Keratinocyte (primary cell): ENCODE measurements at regions not wholly inside any gene's neighbourhood (a gene's known extent, or its start where the extent isn't known, plus 50 kb on each side); places are given as distances from the start of the nearest gene placed in this dataset.

Experiments
- DNase-seq: peaks from one replicate; pipeline ENCODE4 v3.0.0-alpha.2; 2011; ENCODE audit warnings: low read depth, missing footprints, low spot score
- FAIRE-seq: peaks from 2 replicates; lab custom pipeline; 2011; peaks lifted over from hg19 to GRCh38; lab: Jason Lieb, UNC
- H2AFZ ChIP-seq: 2 replicates; pipeline ENCODE4 v1.6.0; 2012; ENCODE audit warnings: low read length, control low read depth, inconsistent platforms; ENCODE audit not compliant: control insufficient read depth
- H3K27ac ChIP-seq: 2 replicates; pipeline ENCODE4 v1.5.1; 2011; ENCODE audit warnings: low read length; ENCODE audit not compliant: control insufficient read depth, insufficient read depth
- H3K27me3 ChIP-seq: 3 replicates; pipeline ENCODE4 v1.6.0; 2011; ENCODE audit warnings: low read length; ENCODE audit not compliant: control insufficient read depth, insufficient read depth; ENCODE audit errors: extremely low read depth
- H3K36me3 ChIP-seq, 2 experiments: 2 replicates in 1 of 2; 3 replicates in 1 of 2; pipeline ENCODE4 v1.5.1; 2011; ENCODE audit warnings: low read length in 2 of 2, mild to moderate bottlenecking in 1 of 2; ENCODE audit not compliant: control insufficient read depth in 2 of 2, insufficient read depth in 2 of 2; ENCODE audit errors: extremely low read depth in 1 of 2
- H3K4me1 ChIP-seq: 3 replicates; pipeline ENCODE4 v1.5.1; 2011; ENCODE audit warnings: low read length; ENCODE audit not compliant: control insufficient read depth, insufficient read depth; ENCODE audit errors: extremely low read depth
- H3K4me2 ChIP-seq: 3 replicates; pipeline ENCODE4 v1.6.0; 2011; ENCODE audit warnings: low read depth, low read length; ENCODE audit not compliant: control insufficient read depth, insufficient read depth; ENCODE audit errors: extremely low read depth
- H3K4me3 ChIP-seq, 3 experiments: fragments of 200-600 bp in 1 of 3; sonication (generic) in 1 of 3; 2 replicates in 2 of 3; 3 replicates in 1 of 3; pipeline ENCODE4 v1.5.1; 2011 to 2016; ENCODE audit warnings: low read length in 3 of 3, mild to moderate bottlenecking in 3 of 3, control low read depth in 2 of 3, inconsistent platforms in 1 of 3, low read depth in 1 of 3, mixed read lengths in 1 of 3, mixed run types in 1 of 3, moderate library complexity in 1 of 3; ENCODE audit not compliant: control insufficient read depth in 2 of 3, insufficient read depth in 2 of 3; ENCODE audit errors: extremely low read depth in 1 of 3
- H3K79me2 ChIP-seq: 2 replicates; pipeline ENCODE4 v1.6.0; 2012; ENCODE audit warnings: low read length; ENCODE audit not compliant: control insufficient read depth, insufficient read depth
- H3K9ac ChIP-seq: 3 replicates; pipeline ENCODE4 v1.6.0; 2011; ENCODE audit warnings: low read length; ENCODE audit not compliant: control insufficient read depth, insufficient read depth; ENCODE audit errors: extremely low read depth
- H3K9me1 ChIP-seq: 3 replicates; pipeline ENCODE4 v1.6.0; 2011; ENCODE audit warnings: low read length; ENCODE audit not compliant: control insufficient read depth, insufficient read depth; ENCODE audit errors: extremely low read depth
- H3K9me3 ChIP-seq: 2 replicates; pipeline ENCODE4 v1.5.1; 2012; ENCODE audit warnings: low read depth, low read length; ENCODE audit not compliant: control insufficient read depth
- H4K20me1 ChIP-seq: 3 replicates; pipeline ENCODE4 v1.6.0; 2011; ENCODE audit warnings: low read length; ENCODE audit not compliant: control insufficient read depth, insufficient read depth; ENCODE audit errors: extremely low read depth
- CTCF ChIP-seq, 3 experiments: IDR thresholded peaks in 1 of 3; conservative IDR thresholded peaks in 1 of 3; optimal IDR thresholded peaks in 1 of 3; 2 replicates in 2 of 3; 3 replicates in 1 of 3; pipeline versions ENCODE3 to v1.5.1; 2011; ENCODE audit warnings: low read length in 3 of 3, mild to moderate bottlenecking in 3 of 3, moderate library complexity in 2 of 3, control low read depth in 1 of 3, inconsistent platforms in 1 of 3; ENCODE audit not compliant: insufficient read depth in 2 of 3; ENCODE audit errors: extremely low read depth in 1 of 3
- EZH2 ChIP-seq: IDR thresholded peaks from one replicate; pipeline ENCODE4 v1.6.1; 2012; ENCODE audit warnings: inconsistent platforms, mild to moderate bottlenecking, low read length, moderate library complexity
- dilution Hi-C: fragments of 300-500 bp; cut with MboI; formaldehyde crosslinking; loops from one replicate; pipeline ENCODE4 v1.7.0; 2020; ENCODE audit warnings: low sequenced_read_pairs; ENCODE audit not compliant: extremely low pct_ligation_motif_present

GRCh38 chr17:73802871-73803270, 158.6 kb upstream of the SDK2 start:
- H3K9me3 ChIP-seq: no peaks in the 10 kb centered on the region
- dilution Hi-C loops: no loop called here
- no peak overlapping the region for H2AFZ ChIP-seq
- no peak overlapping the region for H3K27ac ChIP-seq
- H3K9me1 ChIP-seq: no peaks in the 10 kb centered on the region
- H3K79me2 ChIP-seq: no peaks in the 10 kb centered on the region
- no peaks in the 10 kb centered on the region for H3K27me3 ChIP-seq
- no peak overlapping the region for H3K4me3 ChIP-seq
- DNase-seq (no peak), FAIRE-seq (no peak)
- TF ChIP-seq EZH2: no peak
- no peak for TF ChIP-seq CTCF (optimal IDR thresholded peaks at IDR 0.05 in 1 of 3, IDR thresholded peaks at IDR 0.05 in 1 of 3, conservative IDR thresholded peaks at IDR 0.05 in 1 of 3; ENCODE audit: extremely low read depth in 1 of 3, insufficient read depth in 2 of 3, low read length in 3 of 3)
- no peak overlapping the region for H3K4me2 ChIP-seq
- no peaks in the 10 kb centered on the region for H4K20me1 ChIP-seq
- H3K9ac ChIP-seq: no peak overlapping the region
- peaks cover 8% of the 10 kb centered on the region for H3K4me1 ChIP-seq
- no peaks in the 10 kb centered on the region for H3K36me3 ChIP-seq

GRCh38 chr17:73803964-73804435, 159.8 kb upstream of the SDK2 start:
- no peak overlapping the region for H3K4me3 ChIP-seq
- H3K4me2 ChIP-seq: no peak overlapping the region
- dilution Hi-C loops: no loop called here
- no peaks in the 10 kb centered on the region for H3K27me3 ChIP-seq
- H3K4me1 ChIP-seq: peaks cover 6% of the 10 kb centered on the region
- no peak overlapping the region for H3K9ac ChIP-seq
- no peaks in the 10 kb centered on the region for H3K9me3 ChIP-seq
- H3K36me3 ChIP-seq: no peaks in the 10 kb centered on the region
- no peak for FAIRE-seq
- DNase-seq: no peak
- H3K27ac ChIP-seq: no peak overlapping the region
- H3K9me1 ChIP-seq: no peaks in the 10 kb centered on the region
- no peaks in the 10 kb centered on the region for H3K79me2 ChIP-seq
- no peak overlapping the region for H2AFZ ChIP-seq
- no peaks in the 10 kb centered on the region for H4K20me1 ChIP-seq
- no peak for TF ChIP-seq EZH2
- TF ChIP-seq CTCF (optimal IDR thresholded peaks at IDR 0.05 in 1 of 3, IDR thresholded peaks at IDR 0.05 in 1 of 3, conservative IDR thresholded peaks at IDR 0.05 in 1 of 3; ENCODE audit: extremely low read depth in 1 of 3, insufficient read depth in 2 of 3, low read length in 3 of 3): no peak
